ENCODE measurements at regions not wholly inside any gene's neighbourhood (a gene's known extent, or its start where the extent isn't known, plus 50 kb on each side); places are given as distances from the start of the nearest gene placed in this dataset.

DNA sequence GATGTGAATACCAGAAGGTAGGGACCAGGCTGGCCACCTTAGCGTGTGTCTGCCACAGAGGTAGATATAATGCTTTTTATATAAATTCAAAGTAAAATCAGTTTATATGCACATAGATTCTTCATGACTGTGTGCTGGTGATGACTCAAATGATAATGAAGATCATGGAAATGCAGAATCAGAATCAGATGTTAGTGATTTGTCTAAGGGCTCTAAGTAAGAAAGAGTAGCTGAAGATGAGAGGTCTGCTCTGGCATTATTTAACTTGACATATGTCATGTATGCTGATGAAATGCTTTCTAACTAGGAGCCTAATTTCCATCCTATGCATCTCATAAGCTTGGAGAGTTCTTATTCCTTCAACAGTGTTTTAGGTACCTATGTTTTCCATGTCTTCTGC lies 50.3 kb upstream of the DPH6 start:
- TF ChIP-seq, protein P1, sequence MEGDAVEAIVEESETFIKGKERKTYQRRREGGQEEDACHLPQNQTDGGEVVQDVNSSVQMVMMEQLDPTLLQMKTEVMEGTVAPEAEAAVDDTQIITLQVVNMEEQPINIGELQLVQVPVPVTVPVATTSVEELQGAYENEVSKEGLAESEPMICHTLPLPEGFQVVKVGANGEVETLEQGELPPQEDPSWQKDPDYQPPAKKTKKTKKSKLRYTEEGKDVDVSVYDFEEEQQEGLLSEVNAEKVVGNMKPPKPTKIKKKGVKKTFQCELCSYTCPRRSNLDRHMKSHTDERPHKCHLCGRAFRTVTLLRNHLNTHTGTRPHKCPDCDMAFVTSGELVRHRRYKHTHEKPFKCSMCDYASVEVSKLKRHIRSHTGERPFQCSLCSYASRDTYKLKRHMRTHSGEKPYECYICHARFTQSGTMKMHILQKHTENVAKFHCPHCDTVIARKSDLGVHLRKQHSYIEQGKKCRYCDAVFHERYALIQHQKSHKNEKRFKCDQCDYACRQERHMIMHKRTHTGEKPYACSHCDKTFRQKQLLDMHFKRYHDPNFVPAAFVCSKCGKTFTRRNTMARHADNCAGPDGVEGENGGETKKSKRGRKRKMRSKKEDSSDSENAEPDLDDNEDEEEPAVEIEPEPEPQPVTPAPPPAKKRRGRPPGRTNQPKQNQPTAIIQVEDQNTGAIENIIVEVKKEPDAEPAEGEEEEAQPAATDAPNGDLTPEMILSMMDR (conservative IDR thresholded peaks at IDR 0.05) = no peak
- no peak for TF ChIP-seq ZFX (IDR thresholded peaks at IDR 0.05)
- no peak overlapping the region for H3K27ac ChIP-seq

- no peak overlapping the region for H3K27ac ChIP-seq
These were observed 56.9 kb upstream of the DPH6 start for GRCh38 chr15:35602836-35603235.

GRCh38 chr15:35603301-35603700 lies 57.3 kb upstream of the DPH6 start:
- no peak overlapping the region for H3K27ac ChIP-seq
- TF ChIP-seq, protein P1 (conservative IDR thresholded peaks at IDR 0.05) = no peak
- no peak for TF ChIP-seq ZFX (IDR thresholded peaks at IDR 0.05)

More at GRCh38 chr15:35602836-35603235, 56.9 kb upstream of the DPH6 start:
- no peak for TF ChIP-seq ZFX (IDR thresholded peaks at IDR 0.05)
- TF ChIP-seq, protein P1 (conservative IDR thresholded peaks at IDR 0.05) = no peak

GRCh38 chr15:35603856-35604255 lies 57.9 kb upstream of the DPH6 start:
- TF ChIP-seq ZFX (IDR thresholded peaks at IDR 0.05) = no peak
- TF ChIP-seq, protein P1 (conservative IDR thresholded peaks at IDR 0.05) = no peak
- H3K27ac ChIP-seq = no peak overlapping the region

GRCh38 chr15:35605764-35606449 lies 59.9 kb upstream of the DPH6 start:
- TF ChIP-seq ZFX (IDR thresholded peaks at IDR 0.05) = no peak
- TF ChIP-seq, protein P1 (conservative IDR thresholded peaks at IDR 0.05) = no peak
- no peak overlapping the region for H3K27ac ChIP-seq

GRCh38 chr15:35606450-35606779 lies 60.5 kb upstream of the DPH6 start:
- no peak overlapping the region for H3K27ac ChIP-seq
- TF ChIP-seq, protein P1 (conservative IDR thresholded peaks at IDR 0.05) = no peak

DNA sequence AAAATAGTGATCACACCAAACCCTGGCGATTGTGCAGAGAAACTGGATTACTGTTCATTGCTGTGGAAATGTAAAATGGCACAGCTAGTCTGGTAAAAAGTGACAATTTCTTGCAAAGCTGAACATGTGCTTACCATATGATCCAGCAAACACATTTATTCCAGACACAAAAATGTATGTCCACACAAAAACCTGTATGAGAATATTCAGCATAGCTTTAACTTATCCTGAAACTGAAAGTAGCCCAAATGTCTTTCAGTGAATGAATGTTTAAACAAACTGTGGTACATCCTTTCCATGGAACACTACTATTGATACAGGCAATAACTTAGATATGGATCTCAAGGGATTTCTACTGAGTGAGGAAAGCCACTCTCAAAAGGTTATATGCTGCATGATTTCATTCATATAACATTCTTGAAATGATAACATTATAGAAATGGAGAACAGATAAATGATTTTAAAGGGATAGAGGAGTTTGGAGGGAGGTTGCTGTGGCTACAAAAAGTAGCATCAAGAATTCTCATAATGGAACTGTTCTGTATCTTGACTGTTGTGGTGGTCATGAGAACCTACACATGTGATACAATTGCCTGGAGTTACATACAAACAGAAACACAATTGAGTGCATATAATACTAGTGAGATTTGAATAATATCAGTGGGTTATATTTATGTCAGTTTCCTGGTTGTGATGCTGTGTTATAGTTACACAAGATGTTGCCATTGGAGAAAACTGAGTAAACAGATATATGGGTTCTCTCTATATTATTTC lies 70.7 kb upstream of the DPH6 start:
- H3K27ac ChIP-seq = no peak overlapping the region
- TF ChIP-seq ZFX (IDR thresholded peaks at IDR 0.05) = no peak
- TF ChIP-seq, protein P1 (conservative IDR thresholded peaks at IDR 0.05) = no peak

All from C4-2B (cell line).